ENCODE measurements at regions not wholly inside any gene's neighbourhood (a gene's known extent, or its start where the extent isn't known, plus 50 kb on each side); places are given as distances from the start of the nearest gene placed in this dataset.

DNA sequence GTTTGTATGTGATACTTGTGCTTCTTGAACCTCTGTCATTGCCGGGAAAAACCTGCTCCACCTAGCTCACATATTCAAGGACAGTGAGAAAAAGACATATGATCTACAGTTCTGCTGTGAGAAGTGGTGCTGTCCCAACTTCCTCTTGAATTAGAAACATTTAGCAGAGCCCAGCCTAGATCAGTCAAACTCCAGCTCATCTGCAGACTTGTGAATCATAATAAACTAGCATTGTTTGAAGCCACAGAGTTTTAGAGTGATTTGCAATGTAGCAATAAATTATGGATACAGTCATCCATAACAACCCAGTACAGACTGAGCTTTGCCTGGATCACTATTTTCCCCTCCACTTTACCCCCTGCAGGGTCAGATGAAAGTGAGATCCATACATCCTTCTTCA, 497.8 kb downstream of the PLA2G4A start:
- peak; percentile 41 for DNase-seq

DNA sequence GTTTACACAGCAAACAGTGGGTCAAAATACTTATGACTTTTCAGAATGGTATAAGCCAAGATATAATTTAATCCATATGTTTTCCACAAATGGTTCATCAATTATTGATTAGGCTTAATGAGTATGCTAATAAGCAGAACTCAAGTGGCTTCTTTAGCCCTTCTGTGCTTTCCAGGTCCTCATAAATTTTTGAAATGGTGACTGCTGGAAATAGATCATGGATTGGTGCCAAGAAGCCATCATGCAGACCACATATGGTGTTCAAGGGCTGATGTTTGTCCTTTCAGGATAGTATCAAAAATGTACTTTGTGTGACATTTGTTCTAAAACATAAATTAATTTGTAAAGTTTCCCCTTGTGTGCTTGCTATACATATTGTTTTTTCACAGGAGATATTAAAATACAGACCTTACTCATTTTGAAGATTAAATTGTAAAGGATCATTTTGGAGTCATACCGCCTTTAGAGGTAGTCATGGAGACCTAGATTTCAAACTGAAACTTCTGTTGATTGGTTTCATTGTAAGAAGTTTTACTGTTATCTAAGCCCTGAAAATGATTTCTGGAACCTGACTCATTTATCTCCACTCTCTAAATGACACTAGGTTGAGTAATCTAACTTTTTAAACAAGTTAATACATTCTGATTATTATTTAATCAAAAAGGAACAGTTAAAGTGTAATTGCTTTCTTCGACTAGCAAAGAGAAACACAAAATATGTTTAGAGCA, 507.9 kb downstream of the PLA2G4A start:
- no peak for DNase-seq

GRCh38 chr1:187338762-187339412, 510.1 kb downstream of the PLA2G4A start:
- DNase-seq = no peak

DNA sequence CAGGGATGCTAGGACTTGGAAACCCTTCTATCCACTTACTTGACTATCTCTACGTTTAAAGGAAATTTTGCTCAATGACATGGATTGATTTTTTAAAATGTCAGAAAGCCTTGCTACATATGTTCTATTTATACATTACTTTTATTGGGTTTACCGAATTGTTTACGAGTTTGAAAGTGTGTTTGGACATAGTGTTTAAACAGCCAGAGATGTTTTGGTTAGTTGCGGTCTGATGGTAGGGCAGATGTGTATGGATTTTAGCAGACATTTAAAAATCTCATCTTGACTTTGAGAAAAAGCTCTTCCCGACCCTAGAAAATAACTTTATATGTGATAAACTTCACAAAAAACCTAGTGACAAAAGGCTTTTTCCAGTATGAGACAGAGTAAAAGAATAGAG, 513.7 kb downstream of the PLA2G4A start:
- DNase-seq = no peak

DNA sequence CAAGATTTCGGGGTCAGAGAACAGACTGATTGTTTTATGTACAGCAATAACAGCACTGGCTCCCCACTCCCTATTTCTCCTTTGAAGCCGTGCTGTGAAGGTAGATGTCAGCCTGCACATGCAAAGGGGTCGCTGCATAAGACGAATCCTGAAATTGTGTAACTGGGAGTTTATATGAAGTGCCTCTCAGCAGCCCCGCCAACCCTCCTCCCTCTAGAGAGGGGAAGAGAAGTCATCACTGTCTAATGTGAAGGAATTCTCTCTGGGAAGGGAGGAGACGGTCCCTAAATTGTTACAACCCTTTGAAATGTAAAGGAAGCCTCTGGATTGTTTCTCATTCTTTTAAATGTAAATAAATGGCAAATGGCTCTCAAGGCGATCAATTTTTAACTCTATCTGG, 545.3 kb downstream of the PLA2G4A start:
- DNase-seq = no peak

DNA sequence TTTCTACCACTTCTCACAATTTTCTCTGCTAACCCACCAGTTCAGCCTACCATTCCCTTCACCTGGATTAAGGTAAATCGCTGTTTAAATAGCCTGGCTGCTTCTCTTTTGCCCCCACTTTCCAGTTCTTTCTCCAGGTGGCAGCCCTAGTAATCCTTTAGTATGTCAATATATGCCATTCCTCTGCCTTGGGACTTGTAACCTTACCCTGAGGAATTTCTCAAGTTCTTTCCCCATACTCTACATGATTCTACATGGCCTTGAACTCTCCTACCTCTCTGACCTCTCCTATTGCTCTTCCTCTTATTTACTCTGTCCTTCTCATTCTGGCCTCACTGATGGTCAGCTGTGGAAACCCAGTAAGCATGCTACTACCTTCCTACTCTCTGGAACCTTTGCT, 546.0 kb downstream of the PLA2G4A start:
- DNase-seq = no peak

GRCh38 chr1:187383366-187383765, 554.6 kb downstream of the PLA2G4A start:
- DNase-seq = no peak

GRCh38 chr1:187384504-187384903, 555.8 kb downstream of the PLA2G4A start:
- no peak for DNase-seq

DNA sequence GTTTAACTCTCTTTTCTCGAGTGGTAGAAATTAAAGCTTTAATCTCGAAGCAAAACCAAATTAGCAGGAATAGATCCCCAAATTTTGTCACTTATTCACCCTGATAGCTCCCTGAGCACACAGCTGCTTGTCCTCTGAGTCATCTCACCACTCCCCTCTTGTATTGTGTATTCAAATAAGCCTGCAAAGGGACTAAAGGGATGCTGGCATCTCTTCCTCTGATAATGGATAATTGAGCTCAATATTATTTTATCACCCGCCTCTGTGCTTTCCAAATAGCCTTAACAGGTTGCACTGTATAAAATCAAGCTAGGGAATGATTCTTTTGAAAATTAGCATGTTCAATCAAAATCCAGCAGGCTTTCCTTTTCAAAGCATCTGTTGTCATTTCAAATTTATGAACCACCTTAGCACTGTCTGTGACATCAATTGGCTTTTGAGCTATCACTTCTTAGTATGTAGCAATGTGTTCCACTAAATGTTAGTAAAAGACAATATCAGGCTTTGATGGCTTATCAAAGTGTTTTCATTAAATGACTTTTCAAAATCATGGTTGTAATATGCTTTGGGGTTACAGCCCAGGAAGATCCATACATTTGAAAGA, 561.6 kb downstream of the PLA2G4A start:
- no peak for DNase-seq

- peak; percentile 21 for DNase-seq
Measured at GRCh38 chr1:187396226-187396625, 567.5 kb downstream of the PLA2G4A start.

- DNase-seq = no peak
Measured at GRCh38 chr1:187396929-187397796, 568.4 kb downstream of the PLA2G4A start.

GRCh38 chr1:187408212-187409004, 579.7 kb downstream of the PLA2G4A start:
- peak; percentile 25 for DNase-seq

- DNase-seq = no peak
Measured at GRCh38 chr1:187409341-187409740, 580.6 kb downstream of the PLA2G4A start.

DNA sequence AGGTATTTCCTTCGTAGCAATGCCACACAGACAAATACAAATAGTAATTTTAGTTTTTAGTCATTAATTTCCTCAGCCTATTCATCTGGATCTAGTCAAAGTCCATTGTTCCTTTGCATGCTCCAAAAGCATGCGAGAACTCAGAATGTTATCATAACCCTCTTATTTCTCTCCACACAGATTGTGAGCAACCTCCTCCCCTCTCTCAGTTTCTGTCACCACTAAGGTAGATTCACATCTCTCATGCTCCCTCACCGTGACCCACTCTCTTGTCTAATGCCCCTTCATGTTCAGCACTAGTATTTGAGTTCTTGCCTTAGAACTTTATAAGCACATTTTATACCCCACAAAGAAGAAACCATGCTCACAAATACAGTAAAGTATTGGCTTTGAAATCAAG, 582.4 kb downstream of the PLA2G4A start:
- no peak for DNase-seq

- no peak for DNase-seq
Measured at GRCh38 chr1:187413405-187414169, 584.8 kb downstream of the PLA2G4A start.

- no peak for DNase-seq
Measured at GRCh38 chr1:187415065-187415464, 586.3 kb downstream of the PLA2G4A start.

- no peak for DNase-seq
Measured at GRCh38 chr1:187417520-187417919, 588.8 kb downstream of the PLA2G4A start.

DNA sequence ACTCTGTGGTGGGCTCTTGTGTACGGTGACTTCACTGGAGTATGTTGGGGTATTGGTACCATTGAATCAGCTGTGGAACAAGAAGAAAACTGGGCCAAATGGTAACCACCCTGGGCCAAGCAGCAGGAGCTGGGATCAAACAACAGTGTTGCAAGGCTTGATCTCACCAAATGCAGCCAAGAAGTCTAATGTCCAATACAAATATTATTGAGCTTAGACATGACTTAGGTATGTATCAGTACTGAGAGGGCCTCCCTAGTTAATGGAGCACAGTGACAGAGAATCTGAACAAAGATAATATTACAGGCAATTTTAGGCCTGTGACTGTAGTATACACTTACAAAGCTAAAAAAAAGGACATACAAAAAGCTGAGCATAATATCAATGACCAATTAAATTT, 604.8 kb downstream of the PLA2G4A start:
- peak; percentile 19 for DNase-seq

- no peak for DNase-seq
Measured at GRCh38 chr1:187442603-187443002, 613.9 kb downstream of the PLA2G4A start.

DNA sequence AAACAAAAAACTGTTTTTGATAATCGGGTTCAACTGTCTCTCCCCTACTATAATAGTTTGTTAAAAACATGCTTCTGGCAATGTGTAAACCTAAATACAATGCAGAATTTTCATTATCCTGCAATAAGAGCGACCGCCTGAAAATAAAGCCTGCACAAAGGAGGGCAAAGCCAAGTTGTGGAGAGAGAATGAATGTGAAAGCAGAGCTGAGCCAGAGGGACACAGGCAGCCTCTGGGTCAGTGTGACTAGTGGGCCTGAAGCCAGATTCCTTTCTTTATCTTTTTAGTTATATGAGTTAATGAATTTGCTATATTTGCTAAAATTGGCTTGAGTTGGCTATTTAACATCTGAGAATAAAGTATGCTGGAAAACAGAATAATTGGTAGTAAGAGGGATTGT, 615.2 kb downstream of the PLA2G4A start:
- DNase-seq = no peak

DNA sequence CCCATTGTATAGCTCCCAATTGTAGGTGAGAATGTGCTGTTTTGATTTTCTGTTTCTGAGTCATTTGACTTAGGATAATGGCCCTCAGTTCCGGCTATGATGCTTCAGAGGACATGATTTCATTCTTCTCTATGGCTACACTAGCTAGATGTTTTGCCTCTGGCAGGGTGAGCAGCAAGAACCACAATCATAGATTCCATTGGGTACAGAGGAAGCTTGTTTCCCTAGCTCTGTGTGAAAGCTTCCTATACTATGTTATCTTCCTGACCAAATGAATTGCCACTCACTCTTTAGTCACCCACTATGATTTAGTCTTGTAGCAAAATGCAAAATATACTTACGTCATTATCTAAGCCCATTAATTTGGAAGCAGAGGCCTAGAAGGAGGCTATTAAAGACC, 616.3 kb downstream of the PLA2G4A start:
- DNase-seq = no peak

GRCh38 chr1:187451238-187451637, 622.5 kb downstream of the PLA2G4A start:
- DNase-seq = no peak
